HG02884 (cell line): ENCODE measurements at regions not wholly inside any gene's neighbourhood (a gene's known extent, or its start where the extent isn't known, plus 50 kb on each side); places are given as distances from the start of the nearest gene placed in this dataset.
"Not testable (repeated sequence)": the region's sequence is repeated elsewhere in the genome, so short reads cannot be mapped to it uniquely, and the experiment has no call there.

Experiments used
- ATAC-seq: cut with Tn5 transposase; IDR thresholded peaks from one replicate; pipeline ENCODE4 v1.9.1; 2021; ENCODE audit warnings: mild to moderate bottlenecking, moderate library complexity; ENCODE audit not compliant: unreplicated experiment

GRCh38 chr5:154702477-154702876 is 52.7 kb upstream of the LARP1 start:
- ATAC-seq = no peak

- ATAC-seq = not testable (repeated sequence)
Observed at GRCh38 chr5:154701725-154702124, 53.5 kb upstream of the LARP1 start.

- ATAC-seq = no peak
Observed at GRCh38 chr5:154701181-154701580, 54.0 kb upstream of the LARP1 start.

GRCh38 chr5:154700289-154700928 is 54.8 kb upstream of the LARP1 start:
- not testable (repeated sequence) for ATAC-seq

GRCh38 chr5:154698763-154699162 is 56.4 kb upstream of the LARP1 start:
- ATAC-seq = no peak

- no peak for ATAC-seq
Observed at GRCh38 chr5:154697371-154697770, 57.8 kb upstream of the LARP1 start.

- no peak for ATAC-seq
Observed at GRCh38 chr5:154696891-154697290, 58.3 kb upstream of the LARP1 start.

- ATAC-seq = no peak
Observed at GRCh38 chr5:154694159-154694558, 61.0 kb upstream of the LARP1 start.

- ATAC-seq = no peak
Observed at GRCh38 chr5:154690488-154690887, 64.7 kb upstream of the LARP1 start.

GRCh38 chr5:154686490-154686889 is 68.7 kb upstream of the LARP1 start:
- no peak for ATAC-seq

GRCh38 chr5:154683101-154683880 is 71.9 kb upstream of the LARP1 start:
- peak; percentile 56 for ATAC-seq

GRCh38 chr5:154679501-154679900 is 75.7 kb upstream of the LARP1 start:
- ATAC-seq = no peak

GRCh38 chr5:154677921-154678320 is 77.3 kb upstream of the LARP1 start:
- ATAC-seq = no peak

GRCh38 chr5:154676508-154676907 is 78.7 kb upstream of the LARP1 start:
- no peak for ATAC-seq

- no peak for ATAC-seq
Observed at GRCh38 chr5:154674029-154674428, 81.1 kb upstream of the LARP1 start.

- ATAC-seq = no peak
Observed at GRCh38 chr5:154673506-154673905, 81.7 kb upstream of the LARP1 start.

- ATAC-seq = not testable (repeated sequence)
Observed at GRCh38 chr5:154669913-154670312, 85.3 kb upstream of the LARP1 start.

GRCh38 chr5:154669402-154669801 is 85.8 kb upstream of the LARP1 start:
- no peak for ATAC-seq

- no peak for ATAC-seq
Observed at GRCh38 chr5:154664869-154665268, 90.3 kb upstream of the LARP1 start.

- ATAC-seq = no peak
Observed at GRCh38 chr5:154663424-154663823, 91.8 kb upstream of the LARP1 start.

- ATAC-seq = no peak
Observed at GRCh38 chr5:154654486-154655371, 100.4 kb upstream of the LARP1 start.
